Calu3 (cell line): ENCODE measurements at regions not wholly inside any gene's neighbourhood (a gene's known extent, or its start where the extent isn't known, plus 50 kb on each side); places are given as distances from the start of the nearest gene placed in this dataset.

ENCODE experiments used
- BruUV-seq: library from RNA; stranded (reverse); fragments of 400-500 nt; replicated peaks from 2 replicates; lab custom pipeline; 2021; lab: Mats Ljungman, UMichigan
- CTCF ChIA-PET: fragments of 300-600 bp; sonication (Branson Sonifier 250); formaldehyde crosslinking; loops from one replicate; lab custom pipeline; 2022; ENCODE audit warnings: antibody characterized with exemption; lab: Charles Lee
- DNase-seq: peaks from one replicate; pipeline ENCODE4 v3.0.0; 2022
- H3K27ac Mint-ChIP-seq: one replicate; pipeline ENCODE4 v1.8.0; 2022; ENCODE audit warnings: mixed read lengths; ENCODE audit not compliant: unreplicated experiment
- H3K27me3 Mint-ChIP-seq: one replicate; pipeline ENCODE4 v1.8.0; 2022; ENCODE audit warnings: mixed read lengths; ENCODE audit not compliant: unreplicated experiment
- H3K36me3 Mint-ChIP-seq: one replicate; pipeline ENCODE4 v1.8.0; 2022; ENCODE audit warnings: mild to moderate bottlenecking, moderate library complexity, mixed read lengths; ENCODE audit not compliant: insufficient read depth, unreplicated experiment
- H3K4me1 Mint-ChIP-seq: one replicate; pipeline ENCODE4 v1.8.0; 2022; ENCODE audit warnings: mild to moderate bottlenecking, low read depth, mixed read lengths; ENCODE audit not compliant: unreplicated experiment
- H3K4me3 Mint-ChIP-seq: one replicate; pipeline ENCODE4 v1.8.0; 2022; ENCODE audit warnings: mild to moderate bottlenecking, low read depth, moderate library complexity, mixed read lengths; ENCODE audit not compliant: unreplicated experiment
- H3K9me3 Mint-ChIP-seq: one replicate; pipeline ENCODE4 v1.8.0; 2022; ENCODE audit warnings: low read depth, mixed read lengths; ENCODE audit not compliant: unreplicated experiment
- CTCF ChIP-seq: fragments of 200-600 bp; IDR thresholded peaks from one replicate; pipeline ENCODE4 v1.8.0; 2022; ENCODE audit warnings: antibody characterized with exemption; ENCODE audit not compliant: unreplicated experiment
- intact Hi-C: fragments of 100-400 bp; cut with micrococcal nuclease; formaldehyde crosslinking; loops from one replicate; pipeline ENCODE4 v1.10.0; 2022; ENCODE audit not compliant: unreplicated experiment

GRCh38 chr2:150571121-150571520 lies 83.7 kb upstream of the RND3 start:
- Mint-ChIP-seq H3K9me3 (no peaks in the 10 kb centered on the region), H3K27me3 (no peaks in the 10 kb centered on the region), H3K36me3 (no peaks in the 10 kb centered on the region), H3K27ac (no peak overlapping the region), H3K4me1 (peaks cover 10% of the 10 kb centered on the region), H3K4me3 (no peak overlapping the region)
- BruUV-seq, result no TSS peak
- TF ChIP-seq CTCF, result no peak
- intact Hi-C loops, result no loop called here
- no peak for DNase-seq
- CTCF ChIA-PET, result interaction anchor here (0.7 kb wide), 1 partner anchor 23 kb away, joined by 3 read pairs; no protein-coding TSS in a partner anchor

DNA sequence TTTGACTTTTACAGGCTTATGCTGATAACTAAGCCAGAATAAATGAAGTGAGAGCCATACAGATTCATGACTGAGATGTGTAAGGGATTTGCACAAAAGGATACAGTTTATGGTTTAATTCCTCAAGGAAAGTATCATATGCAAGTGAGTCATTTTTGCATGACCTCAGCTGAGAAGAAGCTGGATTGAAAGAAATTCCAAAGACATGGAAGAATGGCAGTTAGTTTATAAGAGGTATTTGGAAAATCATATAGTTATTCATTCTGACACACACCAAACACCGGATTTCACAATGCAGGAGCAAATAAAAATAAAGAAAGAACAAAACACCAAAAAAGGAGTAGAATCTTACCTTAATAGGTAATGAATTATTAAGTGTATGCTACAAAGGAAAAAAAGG lies 83.2 kb upstream of the RND3 start:
- no peaks in the 10 kb centered on the region for H3K9me3 Mint-ChIP-seq
- no peaks in the 10 kb centered on the region for H3K36me3 Mint-ChIP-seq
- no peaks in the 10 kb centered on the region for H3K27me3 Mint-ChIP-seq
- H3K27ac Mint-ChIP-seq, result no peak overlapping the region
- CTCF ChIA-PET, result no interaction called here
- no peak for TF ChIP-seq CTCF
- DNase-seq, result no peak
- intact Hi-C loops, result no loop called here
- peaks cover 10% of the 10 kb centered on the region for H3K4me1 Mint-ChIP-seq
- H3K4me3 Mint-ChIP-seq, result no peak overlapping the region
- BruUV-seq, result no TSS peak

DNA sequence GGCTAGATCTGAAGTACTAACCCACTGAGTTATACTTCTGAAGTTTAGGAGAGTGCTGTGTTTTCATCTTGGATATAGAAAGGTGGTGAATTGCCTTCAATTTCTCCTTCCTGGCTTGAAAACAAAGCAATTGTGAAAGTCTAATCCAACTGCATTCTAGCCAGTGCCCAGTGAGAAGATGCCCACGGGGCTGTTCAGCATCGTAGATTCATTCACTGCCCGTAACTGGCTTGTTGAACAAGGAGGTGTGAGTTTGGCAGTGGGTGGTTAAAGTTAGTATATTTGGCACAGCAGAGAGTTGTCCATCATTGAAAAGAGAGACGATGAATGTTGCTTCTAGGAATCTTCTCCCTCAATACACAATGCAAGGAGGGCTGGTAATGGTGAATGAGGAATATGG lies 82.3 kb upstream of the RND3 start:
- DNase-seq, result no peak
- Mint-ChIP-seq H3K36me3 (no peaks in the 10 kb centered on the region), H3K27me3 (no peaks in the 10 kb centered on the region), H3K27ac (no peak overlapping the region), H3K4me3 (no peak overlapping the region), H3K4me1 (peaks cover 10% of the 10 kb centered on the region), H3K9me3 (no peaks in the 10 kb centered on the region)
- BruUV-seq, result no TSS peak
- CTCF ChIA-PET, result no interaction called here
- intact Hi-C loops, result no loop called here
- no peak for TF ChIP-seq CTCF

- CTCF ChIA-PET, result no interaction called here
- no peak for DNase-seq
- no peak overlapping the region for H3K27ac Mint-ChIP-seq
- no peaks in the 10 kb centered on the region for H3K9me3 Mint-ChIP-seq
- TF ChIP-seq CTCF, result no peak
- no peaks in the 10 kb centered on the region for H3K27me3 Mint-ChIP-seq
- H3K36me3 Mint-ChIP-seq, result no peaks in the 10 kb centered on the region
- peaks cover 10% of the 10 kb centered on the region for H3K4me1 Mint-ChIP-seq
- H3K4me3 Mint-ChIP-seq, result no peak overlapping the region
- intact Hi-C loops, result no loop called here
- no TSS peak for BruUV-seq
Measured at GRCh38 chr2:150567771-150568301, 80.4 kb upstream of the RND3 start.
